CD4-positive, alpha-beta T cell treated with Interleukin-21 for 1 hour (primary cell): ENCODE measurements at regions not wholly inside any gene's neighbourhood (a gene's known extent, or its start where the extent isn't known, plus 50 kb on each side); places are given as distances from the start of the nearest gene placed in this dataset.
"Not testable (repeated sequence)": the region's sequence is repeated elsewhere in the genome, so short reads cannot be mapped to it uniquely, and the experiment has no call there.

Experiments
- DNase-seq: peaks from one replicate; pipeline ENCODE4 v3.0.0-alpha.2; 2020

- no peak for DNase-seq
Measured at GRCh38 chr3:6655275-6655674, 205.6 kb upstream of the GRM7 start.

DNA sequence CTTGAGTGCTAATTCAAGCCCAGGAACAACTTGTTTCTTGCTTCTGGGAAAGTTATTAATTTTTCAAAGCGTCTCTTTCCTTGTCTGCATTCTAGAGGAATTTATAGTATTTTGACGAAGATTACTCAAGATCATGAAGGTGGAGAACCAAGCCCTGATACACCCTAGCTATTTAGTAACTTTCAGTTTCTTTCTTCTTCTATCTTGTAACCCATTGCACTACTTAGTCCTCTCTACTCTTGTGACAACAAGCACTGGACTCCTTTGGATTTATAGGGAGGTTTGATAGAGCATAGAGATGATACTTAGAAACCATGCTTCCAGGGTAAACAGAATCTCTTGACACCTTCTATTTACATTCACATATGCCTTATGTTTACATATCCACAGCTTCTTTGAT, 203.3 kb upstream of the GRM7 start:
- no peak for DNase-seq

DNA sequence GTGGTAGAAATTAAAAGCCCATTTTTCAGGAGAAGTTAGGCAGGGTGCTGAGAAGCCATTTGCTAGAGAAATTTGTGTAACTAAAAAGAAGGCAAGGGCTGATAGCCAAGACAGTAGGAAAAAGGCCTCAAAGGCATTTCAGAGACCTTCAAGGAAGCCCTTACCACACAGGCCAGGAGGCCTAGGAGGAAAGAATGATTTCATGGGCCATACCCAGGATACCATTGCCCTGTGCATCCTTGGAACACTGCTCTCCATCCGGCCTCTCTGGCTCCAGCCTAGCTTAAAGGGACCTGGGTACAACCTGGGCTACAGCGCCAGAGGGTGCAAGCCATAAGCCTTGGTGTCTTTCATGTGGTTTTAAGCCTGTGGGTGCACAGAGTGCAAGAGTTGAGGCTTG, 193.6 kb upstream of the GRM7 start:
- DNase-seq = no peak

- no peak for DNase-seq
Measured at GRCh38 chr3:6671363-6671762, 189.6 kb upstream of the GRM7 start.

DNA sequence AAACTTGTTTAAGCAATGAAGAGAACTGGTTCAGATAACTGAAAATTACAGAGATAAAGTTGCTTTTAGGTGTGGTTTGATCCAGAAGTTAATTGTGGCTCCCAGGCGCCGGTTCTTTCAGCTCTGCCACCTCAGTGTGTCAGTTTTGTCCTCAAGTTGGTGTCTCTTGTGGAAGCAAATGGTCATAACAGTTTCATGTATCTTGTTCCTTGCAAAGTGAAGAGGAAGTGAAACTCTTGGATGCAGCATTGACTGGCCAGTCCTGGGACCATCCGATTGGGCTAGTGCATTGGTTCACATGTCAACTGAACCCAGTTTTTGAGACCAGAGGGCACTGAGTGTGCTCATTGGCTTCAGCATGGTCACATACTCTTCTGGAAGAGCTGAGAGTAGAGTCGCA, 181.4 kb upstream of the GRM7 start:
- DNase-seq = no peak

- no peak for DNase-seq
Measured at GRCh38 chr3:6680119-6680806, 180.7 kb upstream of the GRM7 start.

DNA sequence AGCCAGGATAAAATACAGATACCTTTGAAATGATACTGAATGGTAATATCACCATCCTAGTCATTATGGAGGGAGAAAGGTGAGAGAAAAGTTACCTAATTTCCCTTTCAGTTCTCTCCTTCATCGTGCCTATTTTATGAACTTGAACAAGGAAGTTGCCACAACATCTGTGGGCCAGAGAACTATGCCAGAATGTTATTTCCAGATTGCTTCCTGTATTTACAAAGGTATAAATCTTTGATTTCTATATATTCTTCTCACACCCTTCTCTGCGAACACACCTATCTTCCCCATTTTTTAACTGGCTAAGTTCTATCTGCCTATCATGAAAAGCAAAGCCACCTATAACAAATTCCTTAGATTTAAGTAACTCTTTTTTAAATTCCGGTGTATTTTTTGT, 163.6 kb upstream of the GRM7 start:
- no peak for DNase-seq

DNA sequence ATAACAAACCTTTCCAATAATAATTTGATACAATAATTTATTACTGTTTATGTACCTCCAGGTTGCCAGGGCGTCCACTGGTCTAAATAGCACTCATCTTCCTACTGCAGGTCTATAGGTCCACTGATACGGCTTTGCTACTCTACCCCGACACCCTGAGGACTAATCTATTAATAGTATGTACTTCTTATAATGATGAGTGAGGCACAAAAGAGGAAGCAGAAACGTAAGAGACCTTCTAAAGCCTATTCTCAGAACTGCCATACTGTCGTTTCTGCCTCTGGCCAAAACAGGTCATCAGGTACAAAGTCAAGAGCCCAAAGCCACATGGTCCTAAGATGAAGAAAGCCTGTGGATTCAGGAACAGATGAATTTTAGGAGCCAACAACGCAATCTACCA, 163.2 kb upstream of the GRM7 start:
- DNase-seq = no peak

DNA sequence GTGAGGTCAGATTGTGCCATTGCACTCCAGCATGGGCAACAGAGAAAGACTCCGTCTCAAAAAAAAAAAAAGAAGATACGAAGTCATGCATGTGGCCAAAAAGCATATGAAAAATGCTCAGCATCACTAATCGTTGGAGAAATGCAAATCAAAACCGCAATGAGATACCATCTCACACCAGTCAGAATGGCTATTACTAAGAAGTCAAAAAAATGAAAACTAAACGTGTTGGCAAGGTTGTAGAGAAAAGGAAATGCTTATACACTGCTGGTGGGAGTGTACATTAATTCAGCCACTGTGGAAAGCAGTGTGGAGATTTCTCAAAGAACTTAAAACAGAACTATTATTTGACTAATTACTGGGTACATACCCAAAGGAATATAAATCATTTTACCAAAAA, 156.1 kb upstream of the GRM7 start:
- not testable (repeated sequence) for DNase-seq

GRCh38 chr3:6706777-6707176, 154.1 kb upstream of the GRM7 start:
- no peak for DNase-seq

GRCh38 chr3:6709178-6709577, 151.7 kb upstream of the GRM7 start:
- no peak for DNase-seq

GRCh38 chr3:6714962-6715361, 146.0 kb upstream of the GRM7 start:
- no peak for DNase-seq

GRCh38 chr3:6716420-6716819, 144.5 kb upstream of the GRM7 start:
- DNase-seq = no peak

GRCh38 chr3:6717026-6717943, 143.6 kb upstream of the GRM7 start:
- no peak for DNase-seq

- no peak for DNase-seq
Measured at GRCh38 chr3:6719999-6720398, 140.9 kb upstream of the GRM7 start.

DNA sequence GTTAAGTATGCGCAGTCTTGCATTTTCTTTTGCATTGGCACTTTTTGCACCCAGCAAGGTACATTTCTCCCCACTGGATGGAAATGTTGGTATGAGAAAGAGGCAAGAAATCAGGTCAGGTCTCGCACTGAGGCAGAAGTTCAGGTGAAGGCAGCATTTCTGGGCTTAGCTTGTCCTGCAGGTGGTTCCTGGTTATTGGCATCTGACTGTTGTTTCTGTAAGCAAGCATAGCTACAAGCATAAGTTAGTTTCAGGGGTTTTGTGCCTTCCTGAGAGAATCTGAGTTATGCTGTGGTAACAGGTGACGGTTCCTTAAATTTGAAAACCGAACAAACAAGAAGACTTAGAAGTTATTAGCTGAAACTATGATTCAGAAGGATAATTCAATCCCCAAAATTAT, 139.4 kb upstream of the GRM7 start:
- no peak for DNase-seq

DNA sequence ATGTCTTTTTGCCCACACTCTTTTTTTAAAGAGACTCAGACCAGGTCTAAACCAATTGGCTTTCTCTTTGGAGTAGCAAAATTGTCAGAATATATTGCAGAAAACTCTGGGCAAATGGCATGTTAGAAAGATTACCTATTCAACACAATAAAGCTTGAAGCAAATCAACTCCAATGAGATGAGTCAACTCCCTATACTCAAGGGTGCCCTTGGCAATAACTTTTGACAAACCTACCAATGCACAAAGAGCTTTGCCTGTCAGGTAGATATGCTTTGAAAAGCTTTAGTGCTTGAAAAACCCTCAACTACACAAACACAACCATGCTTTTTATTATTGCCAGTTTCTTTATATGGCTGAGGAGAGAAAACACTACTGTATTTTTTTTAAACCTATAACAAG, 137.7 kb upstream of the GRM7 start:
- DNase-seq = no peak

DNA sequence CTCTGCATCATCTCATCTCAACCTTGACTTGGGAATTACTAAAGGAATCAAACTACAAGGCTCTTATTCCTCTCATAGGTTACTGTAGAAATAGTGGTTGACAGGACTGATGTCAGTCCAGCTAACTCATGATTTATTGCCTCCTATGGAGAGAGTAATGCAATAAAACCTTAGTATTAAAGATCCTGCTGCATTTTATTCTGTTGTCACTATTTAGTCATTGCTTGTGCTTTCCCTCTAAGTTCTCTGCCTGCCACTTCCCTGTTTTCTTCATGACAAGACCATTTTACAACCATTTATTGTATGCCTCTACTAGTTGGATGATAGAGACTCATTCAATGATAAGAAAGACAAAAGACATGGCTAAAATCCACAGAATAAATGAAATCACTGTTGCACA, 134.1 kb upstream of the GRM7 start:
- no peak for DNase-seq

DNA sequence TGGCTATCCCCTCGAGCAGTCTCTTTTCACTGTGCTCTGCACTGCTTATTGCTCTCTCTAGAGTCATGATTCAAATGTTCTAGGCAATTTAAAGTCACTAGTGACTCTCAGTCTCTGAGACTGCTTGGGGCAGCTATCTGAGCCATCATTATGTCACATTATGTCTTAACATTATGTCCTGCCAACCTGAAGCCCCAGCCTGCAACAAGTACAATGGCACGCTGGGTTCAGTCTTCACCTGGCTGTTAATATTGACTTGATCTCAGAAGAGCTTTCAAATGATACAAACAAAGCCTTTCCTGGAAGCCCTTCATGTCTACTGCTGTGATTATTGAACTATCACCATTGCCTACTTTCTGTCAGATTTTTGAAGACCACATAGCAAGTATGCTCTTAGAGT, 128.1 kb upstream of the GRM7 start:
- no peak for DNase-seq

DNA sequence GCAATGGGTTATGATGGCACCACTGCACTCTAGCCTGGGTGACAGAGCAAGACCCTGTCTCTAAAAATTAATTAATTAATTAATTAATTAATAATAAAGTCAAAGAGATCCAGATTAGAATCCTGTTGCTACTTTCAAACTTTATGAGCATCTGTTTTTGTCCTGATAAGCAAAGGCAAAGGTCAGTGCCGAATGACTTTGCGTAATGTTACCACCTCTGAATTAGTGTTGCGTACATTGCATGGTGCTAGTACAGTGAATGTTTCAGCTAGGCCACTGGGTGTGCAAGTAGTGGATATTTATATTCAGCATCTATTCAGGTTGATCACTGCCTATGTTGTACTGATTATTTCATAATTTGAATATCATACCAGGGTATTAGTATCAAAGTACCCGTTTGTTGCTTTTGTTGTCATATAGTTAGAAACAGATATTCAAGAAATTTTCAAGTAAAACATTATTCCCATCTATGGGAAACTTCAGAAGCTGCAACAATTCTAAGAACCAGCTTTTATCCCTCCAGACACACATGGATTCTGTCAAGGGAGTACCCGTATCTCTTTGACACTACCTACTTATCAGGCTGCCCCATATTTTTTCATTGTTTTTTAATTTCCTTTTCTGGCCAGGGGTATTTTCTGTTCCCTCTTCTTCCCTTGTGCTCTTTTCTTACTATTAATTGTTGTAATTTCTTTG, 127.1 kb upstream of the GRM7 start:
- DNase-seq = no peak

DNA sequence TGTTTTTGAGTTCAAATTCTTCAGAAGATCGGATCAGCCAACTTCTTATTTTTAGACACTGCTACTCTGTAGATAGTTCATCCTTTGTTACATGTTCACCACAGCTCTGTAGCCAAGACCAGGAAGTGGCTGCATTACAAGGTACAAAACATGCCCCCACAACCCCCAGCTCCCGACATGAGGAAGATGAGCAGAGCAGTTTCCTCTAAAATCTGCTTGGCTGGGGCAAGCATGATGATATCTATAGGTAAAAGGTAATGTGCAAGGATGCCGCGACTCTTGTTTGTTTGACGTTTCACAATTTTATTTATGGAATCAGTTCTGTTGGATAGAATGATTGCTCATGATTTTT, 126.5 kb upstream of the GRM7 start:
- no peak for DNase-seq

- DNase-seq = no peak
Measured at GRCh38 chr3:6736836-6737629, 123.9 kb upstream of the GRM7 start.

- DNase-seq = no peak
Measured at GRCh38 chr3:6737630-6738029, 123.3 kb upstream of the GRM7 start.
